ENCODE measurements at regions not wholly inside any gene's neighbourhood (a gene's known extent, or its start where the extent isn't known, plus 50 kb on each side); places are given as distances from the start of the nearest gene placed in this dataset.

GRCh38 chr3:69568951-69569350 is 170.3 kb upstream of the MITF start:
- DNase-seq (ENCODE audit: low spot score), result no peak

- no peak for DNase-seq (ENCODE audit: low spot score)
Measured at GRCh38 chr3:69568458-69568857, 170.8 kb upstream of the MITF start.

GRCh38 chr3:69567710-69568052 is 171.6 kb upstream of the MITF start:
- no peak for DNase-seq (ENCODE audit: low spot score)

DNA sequence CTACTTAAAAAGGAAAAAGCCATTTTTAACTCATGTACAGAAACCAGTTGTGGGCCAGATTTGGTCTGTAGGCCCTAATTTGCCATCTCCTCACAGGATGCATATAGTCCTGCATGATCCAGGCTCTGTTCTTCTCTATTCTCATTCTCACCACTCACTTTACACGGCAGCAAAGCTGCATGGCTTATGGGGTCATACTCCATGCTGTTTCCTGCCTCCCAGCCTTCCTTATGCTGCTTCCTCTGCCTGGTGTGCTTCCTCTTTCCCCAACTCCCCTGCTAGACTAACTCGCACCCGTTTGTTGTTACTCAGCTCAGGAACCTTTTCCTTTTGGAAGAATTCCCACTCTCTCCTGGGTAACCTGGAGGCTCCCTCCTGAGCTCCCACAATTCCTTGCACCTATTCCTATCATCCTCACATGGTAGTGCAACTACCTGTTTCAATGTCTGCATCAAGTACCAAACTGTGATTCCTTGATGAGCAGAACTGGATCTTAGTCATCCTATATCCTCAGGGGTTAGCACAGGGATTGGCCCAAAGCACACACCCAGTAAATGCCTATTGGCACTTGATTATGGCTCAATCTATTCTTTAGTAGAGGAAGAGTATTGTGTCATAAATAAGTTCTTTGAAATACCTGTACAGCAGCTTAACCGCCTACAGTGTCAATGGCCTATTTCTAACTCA is 172.1 kb upstream of the MITF start:
- no peak for DNase-seq (ENCODE audit: low spot score)

DNA sequence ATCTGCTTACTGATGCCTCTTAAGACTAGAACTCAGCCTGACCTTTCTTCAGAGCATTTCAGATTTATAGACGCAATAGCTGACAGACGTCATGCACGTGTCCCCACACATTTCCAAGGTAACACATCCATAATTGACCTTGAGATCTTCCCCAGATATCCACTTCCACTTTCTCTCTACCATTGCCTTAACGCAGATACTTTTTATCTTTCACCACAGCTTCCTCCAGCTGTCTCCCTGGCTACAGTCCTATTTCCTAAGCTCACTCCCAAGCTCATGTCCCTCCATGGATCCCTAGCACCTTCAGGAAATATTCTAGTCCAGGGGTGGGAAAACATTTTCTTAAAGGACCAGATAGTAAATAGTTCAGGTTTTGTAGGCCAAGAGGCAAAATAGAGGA is 173.0 kb upstream of the MITF start:
- no peak for DNase-seq (ENCODE audit: low spot score)

DNA sequence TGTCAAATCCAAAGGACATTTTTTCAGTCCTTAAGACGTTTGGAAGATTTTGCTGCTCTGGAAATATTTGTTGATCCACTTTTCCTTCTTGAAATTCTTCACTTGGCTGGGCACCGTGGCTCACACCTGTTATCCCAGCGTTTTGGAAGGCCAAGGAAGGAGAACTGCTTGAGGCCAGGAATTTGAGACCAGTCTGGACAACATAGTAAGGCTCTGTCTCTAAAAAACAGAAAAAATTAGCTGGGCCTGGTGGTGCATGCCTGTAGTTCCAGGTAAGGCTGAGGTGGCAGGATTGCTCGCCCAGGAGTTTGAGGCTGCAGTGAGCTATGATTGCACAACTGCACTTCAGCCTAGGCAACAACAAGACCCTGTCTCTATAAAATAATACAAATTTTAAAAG is 173.9 kb upstream of the MITF start:
- DNase-seq (ENCODE audit: low spot score), result no peak

DNA sequence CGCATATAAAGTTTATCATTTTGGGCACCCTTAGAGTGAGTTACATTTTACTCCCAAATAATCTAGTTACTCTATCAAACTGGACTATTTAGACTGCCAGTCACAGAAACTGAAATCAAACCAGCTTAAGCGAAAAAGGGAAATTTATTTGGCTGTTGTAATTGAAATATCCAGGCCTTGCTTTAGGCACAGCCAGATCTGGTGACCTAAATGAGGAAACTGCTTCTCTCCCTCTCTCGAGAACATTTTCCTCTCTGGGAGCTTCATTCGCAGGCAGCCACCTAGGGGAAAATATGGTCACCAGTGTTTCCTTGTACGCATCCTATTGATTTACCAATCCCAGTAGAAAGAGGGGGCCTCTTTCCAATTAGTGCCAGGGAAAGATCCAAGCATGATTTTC is 175.3 kb upstream of the MITF start:
- no peak for DNase-seq (ENCODE audit: low spot score)

GRCh38 chr3:69563151-69563550 is 176.1 kb upstream of the MITF start:
- no peak for DNase-seq (ENCODE audit: low spot score)

DNA sequence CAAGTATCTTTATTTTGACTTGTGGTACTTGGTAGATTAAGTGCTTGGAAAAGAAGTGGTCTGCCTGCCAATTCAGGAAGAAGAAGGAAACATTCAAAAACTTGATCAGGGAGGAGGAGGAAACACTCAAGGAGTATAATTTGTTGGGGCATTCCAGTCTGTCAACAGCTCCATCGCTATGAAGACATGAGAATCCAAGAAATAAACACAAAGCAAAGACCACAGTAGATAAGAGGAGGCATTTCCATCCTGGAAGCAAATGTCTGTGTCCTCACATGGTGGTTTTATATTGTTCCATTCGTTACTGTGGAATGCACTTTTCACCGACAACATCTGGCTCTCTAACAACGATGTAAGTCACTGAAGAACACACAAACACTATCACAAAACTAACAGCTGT is 176.1 kb upstream of the FRMD4B start:
- no peak for DNase-seq (ENCODE audit: low spot score)

DNA sequence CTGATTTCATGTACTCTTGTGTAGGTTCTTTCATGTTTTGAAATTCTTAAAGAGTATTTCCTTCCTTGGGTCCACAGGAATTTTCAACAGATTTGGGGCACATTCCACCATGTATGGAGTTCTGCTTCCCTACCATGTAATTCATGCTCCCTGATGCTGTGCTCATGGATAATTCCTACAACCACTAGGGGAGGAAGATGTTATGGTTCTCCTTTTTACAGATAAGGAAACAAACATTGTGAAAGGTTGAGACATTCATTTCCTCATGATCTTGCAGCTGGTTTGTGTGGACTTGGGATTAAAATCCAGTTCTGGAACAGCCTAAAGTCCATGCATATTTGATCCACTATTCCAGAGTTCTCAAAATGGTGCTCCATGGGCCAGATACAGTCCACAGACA is 174.9 kb upstream of the FRMD4B start:
- DNase-seq (ENCODE audit: low spot score), result no peak

GRCh38 chr3:69560116-69560515 is 174.2 kb upstream of the FRMD4B start:
- DNase-seq (ENCODE audit: low spot score), result no peak

- no peak for DNase-seq (ENCODE audit: low spot score)
Measured at GRCh38 chr3:69558912-69559311, 173.0 kb upstream of the FRMD4B start.

DNA sequence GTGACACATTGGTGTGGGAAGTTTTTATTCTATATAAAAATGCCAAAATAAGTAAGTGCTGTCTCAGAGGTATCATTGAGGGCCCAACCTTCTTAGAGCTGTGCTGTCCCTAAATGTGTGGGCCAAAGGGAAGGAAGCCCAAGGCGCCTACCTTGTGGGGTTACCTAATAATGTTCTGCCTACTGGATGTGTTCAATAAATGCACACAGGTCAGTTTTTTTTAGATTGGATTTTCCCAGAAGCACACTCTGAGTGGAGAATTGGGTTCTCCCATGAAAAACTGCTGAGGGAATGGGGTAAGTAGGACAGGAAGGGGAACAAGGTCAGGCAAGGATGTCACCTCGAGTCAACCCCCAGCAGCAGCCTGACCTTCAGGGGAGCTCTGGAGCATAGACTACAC is 168.7 kb upstream of the FRMD4B start:
- no peak for DNase-seq (ENCODE audit: low spot score)

GRCh38 chr3:69553888-69554287 is 168.0 kb upstream of the FRMD4B start:
- DNase-seq (ENCODE audit: low spot score), result no peak

GRCh38 chr3:69547461-69547880 is 161.6 kb upstream of the FRMD4B start:
- no peak for DNase-seq (ENCODE audit: low spot score)

DNA sequence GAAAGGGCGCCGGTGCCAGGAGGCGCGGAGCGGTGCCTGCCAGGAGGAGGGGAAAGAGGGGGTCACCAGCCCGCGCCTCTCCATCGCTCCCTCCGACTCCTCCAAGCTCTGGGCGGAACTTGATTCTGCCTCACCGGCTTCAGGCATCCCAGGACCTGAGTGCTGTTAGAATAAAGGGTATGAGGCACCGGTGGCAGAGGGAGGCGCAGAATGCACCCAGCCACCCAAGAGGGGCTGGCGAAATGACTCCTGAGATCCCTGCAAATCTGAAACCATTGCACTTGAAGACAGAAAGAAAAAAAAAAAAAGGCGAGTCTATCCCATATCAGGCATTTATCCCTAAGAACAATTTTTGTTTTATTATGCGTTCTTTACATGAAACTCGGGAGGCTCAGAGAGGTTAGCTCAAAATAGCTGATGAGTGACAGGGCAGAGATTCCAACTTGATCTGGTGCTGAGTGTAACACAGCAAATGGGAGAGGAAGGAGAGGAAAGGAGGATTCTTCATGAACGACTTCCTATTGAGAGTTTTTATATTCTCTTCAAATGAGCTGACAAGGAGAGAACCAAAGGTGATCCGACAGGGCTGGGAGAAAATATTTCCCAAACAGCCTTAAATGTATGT is 157.0 kb upstream of the FRMD4B start:
- no peak for DNase-seq (ENCODE audit: low spot score)

- no peak for DNase-seq (ENCODE audit: low spot score)
Measured at GRCh38 chr3:69542089-69542804, 156.4 kb upstream of the FRMD4B start.

GRCh38 chr3:69541711-69542088 is 155.8 kb upstream of the FRMD4B start:
- DNase-seq (ENCODE audit: low spot score), result no peak

- DNase-seq (ENCODE audit: low spot score), result no peak
Measured at GRCh38 chr3:69540706-69541581, 155.1 kb upstream of the FRMD4B start.

- DNase-seq (ENCODE audit: low spot score), result no peak
Measured at GRCh38 chr3:69539134-69539533, 153.2 kb upstream of the FRMD4B start.

DNA sequence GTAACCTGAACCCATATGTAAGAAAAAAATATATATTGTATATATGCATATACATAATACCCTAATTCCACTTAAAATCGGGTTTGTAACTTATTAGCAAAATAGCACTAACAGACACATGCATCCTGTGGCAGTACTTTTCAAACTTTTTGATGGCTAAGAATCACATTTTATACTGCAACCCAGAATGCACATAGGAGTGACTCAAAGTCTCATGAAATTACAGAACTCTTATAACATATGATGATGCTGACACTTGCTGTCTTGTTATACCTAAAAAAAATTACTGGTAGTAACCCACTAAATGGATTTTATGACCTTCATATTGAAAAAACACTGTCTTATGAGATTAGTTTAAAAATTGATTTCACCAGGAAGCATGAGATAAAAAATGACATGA is 152.4 kb upstream of the FRMD4B start:
- DNase-seq (ENCODE audit: low spot score), result no peak

- DNase-seq (ENCODE audit: low spot score), result no peak
Measured at GRCh38 chr3:69536306-69537020, 150.6 kb upstream of the FRMD4B start.
